ENCODE measurements at regions not wholly inside any gene's neighbourhood (a gene's known extent, or its start where the extent isn't known, plus 50 kb on each side); places are given as distances from the start of the nearest gene placed in this dataset.

DNA sequence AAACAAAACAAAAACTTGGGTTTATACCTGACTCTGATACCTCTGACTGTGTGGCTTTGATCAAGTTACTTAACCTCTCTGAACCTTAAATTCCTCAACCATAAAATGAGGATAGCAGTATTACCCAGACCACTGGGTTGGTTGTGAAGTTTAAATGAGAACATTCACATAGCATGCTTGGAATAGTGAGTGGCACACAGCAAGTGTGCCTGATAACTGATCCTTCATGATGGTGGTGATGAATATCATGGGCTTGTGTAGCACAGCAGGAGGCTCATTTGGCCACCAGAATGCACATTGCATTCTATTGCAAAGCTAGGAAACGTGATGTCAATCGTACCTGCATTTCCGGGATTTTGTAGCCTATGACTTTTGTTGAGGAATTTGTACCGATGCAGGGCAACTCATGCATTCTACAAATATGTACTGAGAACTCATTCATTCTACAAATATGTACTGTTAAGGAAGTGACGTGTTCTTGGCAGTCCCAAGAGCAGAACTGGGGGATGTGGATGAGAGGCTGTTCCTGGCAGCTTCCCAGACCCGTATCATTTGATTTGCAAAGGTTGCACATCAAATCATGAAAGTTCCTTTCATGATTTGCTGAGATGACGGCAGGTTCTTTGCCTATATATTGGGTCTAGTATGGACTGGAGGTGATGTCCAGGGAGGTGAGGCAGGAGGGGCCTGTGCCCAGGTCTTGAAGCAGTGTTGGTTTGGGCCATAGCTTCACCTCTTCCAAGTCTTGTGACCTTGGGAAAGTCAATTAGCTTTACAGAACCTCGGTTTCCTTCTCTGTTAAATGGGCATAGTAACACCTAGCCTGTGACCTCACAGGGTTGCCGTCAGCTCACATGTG, 94.6 kb upstream of the SMNDC1 start:
- TF ChIP-seq GATA2 (IDR thresholded peaks at IDR 0.05; ENCODE audit: low read depth, low read length): no peak
- no peak for TF ChIP-seq GATA3 (IDR thresholded peaks at IDR 0.05; ENCODE audit: low read depth, low read length)
